ENCODE measurements at regions not wholly inside any gene's neighbourhood (a gene's known extent, or its start where the extent isn't known, plus 50 kb on each side); places are given as distances from the start of the nearest gene placed in this dataset.
"Not testable (repeated sequence)": the region's sequence is repeated elsewhere in the genome, so short reads cannot be mapped to it uniquely, and the experiment has no call there.

DNA sequence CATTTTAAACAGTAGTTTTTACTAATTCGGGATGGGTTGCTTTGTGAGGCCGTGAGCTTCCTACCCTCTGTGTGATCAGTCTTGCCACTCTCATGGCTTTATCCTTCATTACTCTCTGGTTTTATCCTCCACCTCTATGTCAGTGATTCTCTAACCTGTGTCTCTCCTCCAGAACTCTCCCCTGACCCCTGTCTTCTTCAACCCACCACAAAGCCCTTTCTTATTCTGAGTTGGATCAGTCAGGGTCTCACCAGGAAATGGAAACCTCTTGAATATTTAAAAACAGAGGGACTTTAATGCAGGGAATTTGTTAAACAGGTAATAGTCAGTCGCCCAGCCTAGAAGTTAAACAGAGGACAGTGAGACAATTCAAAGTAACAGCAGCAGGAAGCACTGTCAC is 64.2 kb upstream of the ADPGK start:
- Histone ChIP-seq H3K36me3 (no peaks in the 10 kb centered on the region), H3K27ac (no peak overlapping the region), H3K4me1 (no peaks in the 10 kb centered on the region), H3K4me3 (no peak overlapping the region), H3K9me3 (no peaks in the 10 kb centered on the region), H3K27me3 (no peaks in the 10 kb centered on the region)
- TF ChIP-seq, protein P1, sequence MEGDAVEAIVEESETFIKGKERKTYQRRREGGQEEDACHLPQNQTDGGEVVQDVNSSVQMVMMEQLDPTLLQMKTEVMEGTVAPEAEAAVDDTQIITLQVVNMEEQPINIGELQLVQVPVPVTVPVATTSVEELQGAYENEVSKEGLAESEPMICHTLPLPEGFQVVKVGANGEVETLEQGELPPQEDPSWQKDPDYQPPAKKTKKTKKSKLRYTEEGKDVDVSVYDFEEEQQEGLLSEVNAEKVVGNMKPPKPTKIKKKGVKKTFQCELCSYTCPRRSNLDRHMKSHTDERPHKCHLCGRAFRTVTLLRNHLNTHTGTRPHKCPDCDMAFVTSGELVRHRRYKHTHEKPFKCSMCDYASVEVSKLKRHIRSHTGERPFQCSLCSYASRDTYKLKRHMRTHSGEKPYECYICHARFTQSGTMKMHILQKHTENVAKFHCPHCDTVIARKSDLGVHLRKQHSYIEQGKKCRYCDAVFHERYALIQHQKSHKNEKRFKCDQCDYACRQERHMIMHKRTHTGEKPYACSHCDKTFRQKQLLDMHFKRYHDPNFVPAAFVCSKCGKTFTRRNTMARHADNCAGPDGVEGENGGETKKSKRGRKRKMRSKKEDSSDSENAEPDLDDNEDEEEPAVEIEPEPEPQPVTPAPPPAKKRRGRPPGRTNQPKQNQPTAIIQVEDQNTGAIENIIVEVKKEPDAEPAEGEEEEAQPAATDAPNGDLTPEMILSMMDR (IDR thresholded peaks at IDR 0.05) = no peak
- DNase-seq (ENCODE audit: low spot score) = no peak

DNA sequence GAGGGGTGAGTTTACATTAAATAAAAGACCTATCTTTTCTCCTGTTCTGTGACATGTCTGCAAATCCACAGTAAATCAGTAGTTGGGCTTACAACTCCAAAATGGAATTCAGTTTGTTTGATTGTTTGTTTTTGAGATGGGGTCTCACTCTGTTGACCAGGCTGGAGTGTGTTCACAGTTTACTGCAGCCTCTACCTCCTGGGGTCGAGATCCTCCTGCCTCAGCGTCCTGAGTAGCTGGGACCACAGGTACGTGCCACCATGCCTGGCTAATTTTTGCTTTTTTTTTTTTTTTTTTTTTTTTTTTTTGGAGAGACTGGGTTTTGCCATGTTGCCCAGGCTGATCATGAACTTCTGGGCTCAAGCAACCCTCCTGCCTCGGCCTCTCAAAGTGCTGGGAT is 63.5 kb upstream of the ADPGK start:
- Histone ChIP-seq H3K27ac (no peak overlapping the region), H3K27me3 (no peaks in the 10 kb centered on the region), H3K9me3 (no peaks in the 10 kb centered on the region), H3K4me3 (no peak overlapping the region), H3K4me1 (no peaks in the 10 kb centered on the region), H3K36me3 (no peaks in the 10 kb centered on the region)
- TF ChIP-seq, protein P1 (IDR thresholded peaks at IDR 0.05) = no peak
- no peak for DNase-seq (ENCODE audit: low spot score)

DNA sequence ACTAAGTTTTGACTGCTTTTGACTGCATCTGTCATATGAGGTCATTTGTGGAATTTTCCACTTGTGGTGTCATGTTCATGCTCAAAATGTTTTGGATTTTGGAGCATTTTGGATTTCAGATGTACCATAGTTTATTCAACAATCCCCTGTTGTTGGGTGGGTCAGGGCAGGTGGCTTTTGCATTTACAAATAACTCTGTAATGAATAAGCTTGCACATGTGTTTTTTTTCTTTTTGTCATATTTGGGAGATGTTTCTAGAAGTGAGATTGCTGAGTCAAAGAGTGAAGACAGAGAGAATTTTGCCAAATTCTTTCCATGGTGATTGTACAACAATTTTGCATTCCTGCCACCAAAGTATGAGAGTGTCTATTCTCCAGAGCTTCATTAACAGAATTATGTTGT is 62.4 kb upstream of the ADPGK start:
- DNase-seq (ENCODE audit: low spot score) = no peak
- no peaks in the 10 kb centered on the region for H3K4me1 ChIP-seq
- no peak overlapping the region for H3K27ac ChIP-seq
- H3K27me3 ChIP-seq = no peaks in the 10 kb centered on the region
- no peaks in the 10 kb centered on the region for H3K9me3 ChIP-seq
- TF ChIP-seq, protein P1 (IDR thresholded peaks at IDR 0.05) = no peak
- H3K4me3 ChIP-seq = no peak overlapping the region
- no peaks in the 10 kb centered on the region for H3K36me3 ChIP-seq

DNA sequence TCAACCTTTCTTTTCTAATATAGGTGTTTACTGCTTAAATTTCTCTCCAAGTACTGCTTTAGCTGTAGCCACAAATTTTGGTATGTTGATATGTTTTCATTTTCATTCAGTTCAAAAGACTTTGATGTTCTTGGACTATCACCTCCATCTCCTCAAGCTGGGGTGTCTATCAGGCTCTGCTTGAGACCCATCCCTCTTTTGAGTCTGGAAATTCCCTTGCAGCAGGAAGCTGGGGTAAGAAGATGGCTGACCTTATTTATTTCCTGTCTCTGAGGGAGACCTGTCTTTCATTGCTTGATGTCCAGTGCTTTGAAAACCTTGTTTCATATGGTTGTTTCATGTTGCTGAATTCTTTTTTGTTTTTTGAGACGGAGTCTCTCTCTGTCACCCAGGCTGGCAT is 60.5 kb upstream of the ADPGK start:
- H3K9me3 ChIP-seq = no peaks in the 10 kb centered on the region
- TF ChIP-seq, protein P1 (IDR thresholded peaks at IDR 0.05) = no peak
- H3K4me1 ChIP-seq = no peaks in the 10 kb centered on the region
- no peak for DNase-seq (ENCODE audit: low spot score)
- H3K27ac ChIP-seq = no peak overlapping the region
- no peak overlapping the region for H3K4me3 ChIP-seq
- no peaks in the 10 kb centered on the region for H3K27me3 ChIP-seq
- no peaks in the 10 kb centered on the region for H3K36me3 ChIP-seq

DNA sequence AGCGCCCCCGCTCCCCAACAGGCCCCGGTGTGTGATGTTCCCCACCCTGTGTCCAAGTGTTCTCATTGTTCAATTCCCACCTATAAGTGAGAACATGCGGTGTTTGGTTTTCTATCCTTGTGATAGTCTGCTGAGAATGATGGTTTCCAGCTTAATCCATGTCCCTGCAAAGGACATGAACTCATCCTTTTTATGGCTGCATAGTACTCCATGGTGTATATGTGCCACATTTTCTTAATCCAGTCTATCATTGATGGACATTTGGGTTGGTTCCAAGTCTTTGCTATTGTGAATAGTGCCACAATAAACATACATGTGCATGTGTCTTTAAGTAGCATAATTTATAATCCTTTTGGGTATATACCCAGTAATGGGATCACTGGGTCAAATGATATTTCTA is 59.8 kb upstream of the ADPGK start:
- not testable (repeated sequence) for H3K36me3 ChIP-seq; H3K27me3 ChIP-seq; H3K9me3 ChIP-seq; H3K4me1 ChIP-seq; DNase-seq (ENCODE audit: low spot score); H3K4me3 ChIP-seq; H3K27ac ChIP-seq

DNA sequence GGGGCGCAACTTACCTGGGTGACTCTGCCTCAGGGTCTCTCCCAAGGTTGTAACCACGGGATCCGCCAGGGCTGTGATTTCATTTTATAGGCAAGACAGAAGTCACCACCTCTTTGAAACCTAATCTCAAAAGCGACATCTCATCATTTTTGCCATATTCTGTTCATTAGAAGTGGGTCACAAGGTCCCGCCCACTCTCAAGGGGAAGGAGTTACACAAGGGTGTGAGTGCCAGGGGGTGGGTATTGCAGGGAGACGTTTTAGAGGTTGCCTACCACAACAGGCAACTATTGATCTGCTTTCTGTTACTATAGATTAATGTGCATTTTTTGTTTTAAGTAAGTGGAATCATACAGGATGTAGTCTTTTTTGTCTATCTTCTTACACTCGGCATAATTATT is 56.6 kb upstream of the ADPGK start:
- Histone ChIP-seq H3K27ac (no peak overlapping the region), H3K27me3 (no peaks in the 10 kb centered on the region), H3K4me1 (no peaks in the 10 kb centered on the region), H3K36me3 (no peaks in the 10 kb centered on the region), H3K9me3 (no peaks in the 10 kb centered on the region), H3K4me3 (no peak overlapping the region)
- DNase-seq (ENCODE audit: low spot score) = no peak
- TF ChIP-seq, protein P1 (IDR thresholded peaks at IDR 0.05) = no peak
